Loucy (cell line): ENCODE measurements at regions not wholly inside any gene's neighbourhood (a gene's known extent, or its start where the extent isn't known, plus 50 kb on each side); places are given as distances from the start of the nearest gene placed in this dataset.

Experiments used
- CTCF ChIP-seq: fragments of 200-600 bp; sonication (generic); conservative IDR thresholded peaks from 2 replicates; pipeline ENCODE4 v1.5.1; 2014; ENCODE audit warnings: mild to moderate bottlenecking, antibody characterized with exemption, low read length
- EZH2phosphoT487 ChIP-seq: fragments of 200-600 bp; IDR thresholded peaks from 2 replicates; pipeline ENCODE4 v1.6.1; 2018; ENCODE audit warnings: antibody characterized with exemption, mild to moderate bottlenecking, moderate library complexity, borderline replicate concordance

- TF ChIP-seq CTCF (no peak), EZH2phosphoT487 (no peak)
Observed at GRCh38 chr2:241949736-241950412, 80.3 kb downstream of the RTP5 start.
